ENCODE measurements at regions not wholly inside any gene's neighbourhood (a gene's known extent, or its start where the extent isn't known, plus 50 kb on each side); places are given as distances from the start of the nearest gene placed in this dataset.
"Not testable (repeated sequence)": the region's sequence is repeated elsewhere in the genome, so short reads cannot be mapped to it uniquely, and the experiment has no call there.

GRCh38 chr18:39208729-39209128, 1643.1 kb upstream of the CELF4 start:
- DNase-seq (ENCODE audit: low spot score): no peak

DNA sequence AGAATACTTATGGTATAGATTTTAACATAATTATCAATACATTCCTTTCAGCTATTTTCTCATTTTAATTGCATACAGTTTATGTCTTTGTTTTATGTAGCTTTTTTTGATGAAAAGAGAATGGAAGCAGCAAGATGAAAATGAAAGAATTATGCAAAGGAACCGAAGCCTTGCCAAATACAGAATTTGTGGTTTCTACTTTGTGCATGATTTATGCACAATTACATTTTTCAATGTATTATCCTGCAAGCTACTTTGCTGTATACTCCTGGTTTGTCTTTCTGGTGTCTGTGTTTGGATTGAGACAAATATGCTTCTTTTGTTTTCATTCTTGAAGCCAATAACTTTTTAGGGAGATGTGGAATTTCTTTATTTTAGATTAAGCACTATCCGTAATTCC, 1642.6 kb upstream of the CELF4 start:
- DNase-seq (ENCODE audit: low spot score): no peak

GRCh38 chr18:39206398-39207103, 1641.0 kb upstream of the CELF4 start:
- DNase-seq (ENCODE audit: low spot score): not testable (repeated sequence)

GRCh38 chr18:39205565-39206195, 1640.1 kb upstream of the CELF4 start:
- DNase-seq (ENCODE audit: low spot score): no peak

DNA sequence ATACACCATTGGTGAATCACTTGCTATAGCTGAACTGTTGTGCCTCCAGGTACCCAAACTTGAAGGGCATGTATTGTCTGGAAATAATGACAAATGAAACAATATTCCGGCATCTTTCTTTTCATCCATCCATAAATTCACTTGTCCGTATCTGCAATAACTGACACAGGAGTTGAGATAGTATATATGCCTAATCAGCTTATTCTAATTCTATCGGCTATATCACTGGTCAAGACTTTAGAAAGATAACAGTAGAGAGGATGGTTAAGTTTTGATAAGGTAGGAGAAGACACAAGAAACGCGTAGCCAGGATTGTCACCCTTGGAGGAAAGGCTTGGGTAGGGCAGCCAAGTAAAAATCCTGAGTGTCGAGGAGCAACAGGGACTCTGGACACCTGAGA, 1634.6 kb upstream of the CELF4 start:
- no peak for DNase-seq (ENCODE audit: low spot score)

DNA sequence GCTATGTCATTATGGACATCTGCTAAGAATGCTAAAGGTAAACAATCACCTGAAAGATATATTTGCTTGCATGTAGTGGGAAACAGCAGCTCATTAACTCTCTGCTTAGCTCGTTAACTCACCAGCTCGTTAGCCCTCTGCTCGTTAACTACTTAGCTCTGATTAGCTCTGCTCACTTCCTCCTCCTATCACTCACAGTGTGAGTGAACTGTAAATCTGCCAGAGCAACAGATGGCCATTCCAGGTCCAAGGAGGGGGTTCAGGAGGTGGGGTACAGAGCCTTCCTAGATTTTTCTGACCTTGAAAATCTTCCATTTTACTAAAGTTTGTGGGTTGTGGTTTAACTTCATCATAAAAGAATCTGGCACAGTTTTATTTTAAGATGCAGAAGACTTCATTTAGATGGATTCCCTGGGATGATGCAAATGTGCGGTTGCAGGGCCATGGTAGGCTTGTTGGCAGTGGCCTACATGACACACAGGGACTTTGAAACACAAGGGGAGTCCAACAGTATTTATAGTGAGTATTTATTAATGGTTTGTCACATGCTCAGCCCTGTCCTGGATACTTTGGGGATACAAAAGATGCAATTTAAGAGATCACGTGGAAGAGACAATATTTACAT, 1633.7 kb upstream of the CELF4 start:
- DNase-seq (ENCODE audit: low spot score): no peak

- no peak for DNase-seq (ENCODE audit: low spot score)
These were observed 1632.8 kb upstream of the CELF4 start for GRCh38 chr18:39198376-39198775.

DNA sequence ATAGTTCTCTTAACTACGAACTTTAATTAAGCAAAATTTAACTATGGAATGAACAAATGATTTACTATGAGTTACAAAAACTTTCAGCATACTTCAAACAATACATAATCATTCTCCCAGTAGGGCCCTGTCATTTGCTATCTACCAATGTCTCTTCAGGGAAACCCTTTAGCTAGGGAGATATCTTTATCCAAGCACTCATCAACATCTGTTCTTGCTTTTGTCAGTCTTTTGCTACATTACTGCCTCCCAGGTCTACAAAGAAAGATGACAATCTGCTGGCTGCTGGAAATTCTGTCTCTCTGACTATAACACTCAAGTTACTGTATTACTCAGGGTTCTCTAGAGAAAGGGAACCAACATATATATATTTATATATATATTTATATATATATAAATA, 1626.3 kb upstream of the CELF4 start:
- DNase-seq (ENCODE audit: low spot score): no peak

DNA sequence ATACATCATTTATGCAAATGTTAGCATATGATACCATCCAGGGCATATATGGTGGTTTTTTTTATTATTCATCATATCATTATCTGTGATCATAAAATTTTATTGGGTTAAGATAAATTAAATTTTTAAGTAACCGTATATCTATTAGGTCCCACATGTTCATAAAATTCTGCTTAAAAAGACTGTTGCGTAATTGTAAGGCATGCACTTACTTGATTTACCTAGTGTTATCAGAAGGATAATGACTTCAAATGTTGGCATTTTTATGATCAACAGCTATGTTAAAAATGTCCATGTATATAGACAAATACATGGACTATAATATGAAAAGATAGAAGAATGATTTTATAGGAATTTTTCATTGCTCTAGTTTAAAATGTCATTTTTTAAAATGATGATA, 1625.5 kb upstream of the CELF4 start:
- no peak for DNase-seq (ENCODE audit: low spot score)

GRCh38 chr18:39190508-39190907, 1624.9 kb upstream of the CELF4 start:
- DNase-seq (ENCODE audit: low spot score): no peak

GRCh38 chr18:39188278-39188677, 1622.7 kb upstream of the CELF4 start:
- no peak for DNase-seq (ENCODE audit: low spot score)

- no peak for DNase-seq (ENCODE audit: low spot score)
These were observed 1620.4 kb upstream of the CELF4 start for GRCh38 chr18:39186008-39186407.

DNA sequence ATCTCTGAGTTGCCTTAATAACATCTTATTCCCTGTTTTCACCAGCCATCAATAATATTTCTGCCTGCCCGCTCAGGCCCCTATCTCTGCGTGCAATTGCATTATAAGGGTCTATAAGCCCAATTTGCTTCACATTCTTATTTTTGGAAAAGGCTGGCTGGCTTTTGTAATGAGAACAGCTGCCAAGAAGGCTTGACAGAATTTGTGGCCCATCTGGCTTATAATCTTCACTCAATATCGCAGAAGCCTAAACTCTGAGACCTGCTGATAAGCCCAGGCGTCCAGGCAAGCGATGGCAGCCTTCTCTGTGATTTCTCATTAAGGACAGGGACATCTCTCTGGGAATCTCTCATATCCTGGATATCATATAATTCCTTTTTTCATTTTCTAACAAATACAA, 1618.6 kb upstream of the CELF4 start:
- DNase-seq (ENCODE audit: low spot score): no peak

GRCh38 chr18:39178166-39178565, 1612.6 kb upstream of the CELF4 start:
- no peak for DNase-seq (ENCODE audit: low spot score)

DNA sequence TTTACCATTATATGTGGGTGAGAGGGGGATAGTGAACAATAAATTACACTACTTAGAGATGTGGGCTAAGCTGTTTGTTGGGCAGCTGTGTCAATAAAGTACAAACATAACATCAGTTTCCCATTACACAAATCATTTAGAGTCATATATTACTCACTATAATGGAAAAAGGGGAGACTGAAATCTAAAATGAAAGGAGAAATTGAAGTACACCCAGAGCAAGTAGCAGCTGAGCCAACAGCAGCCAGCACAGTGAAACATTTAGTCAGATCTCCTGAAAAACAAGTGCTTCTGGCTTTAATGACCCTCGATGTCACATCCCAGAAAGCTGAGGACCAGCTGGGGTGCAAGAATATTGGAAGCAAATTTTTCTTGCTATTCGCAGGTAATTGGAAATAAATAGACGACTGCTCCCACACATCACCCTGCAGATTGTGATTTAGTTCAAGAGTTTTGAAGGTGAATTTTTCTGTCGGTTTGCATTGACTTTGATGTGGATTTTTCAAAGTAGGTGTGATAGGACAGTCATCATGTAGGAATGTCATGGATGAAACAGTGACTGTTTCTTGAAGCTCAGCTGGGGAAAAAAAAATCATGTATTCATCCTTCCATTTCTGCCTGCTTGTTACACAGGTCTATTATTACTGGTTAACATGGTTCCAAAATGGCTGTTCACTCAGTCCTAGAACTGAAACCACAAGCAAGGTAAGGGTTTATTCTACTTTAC, 1607.3 kb upstream of the CELF4 start:
- DNase-seq (ENCODE audit: low spot score): no peak

DNA sequence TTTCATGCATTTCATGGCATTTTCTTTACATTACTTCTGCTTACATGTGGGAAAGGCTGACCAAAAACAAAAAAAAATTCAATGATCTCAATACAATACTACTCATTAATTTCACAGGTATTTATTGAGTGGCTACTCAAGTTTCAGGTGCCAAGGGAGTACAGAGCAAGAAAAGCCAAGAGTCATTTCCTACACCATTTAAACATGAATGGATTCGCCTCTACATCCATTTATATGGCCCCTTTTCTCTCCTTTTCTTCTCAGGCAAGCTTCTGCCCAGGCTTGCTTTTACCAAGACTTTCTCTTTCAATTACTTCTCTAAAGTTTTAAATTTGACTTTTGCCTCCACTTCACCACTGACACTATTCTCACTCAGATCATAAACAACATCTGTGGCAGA, 1603.1 kb upstream of the CELF4 start:
- no peak for DNase-seq (ENCODE audit: low spot score)

DNA sequence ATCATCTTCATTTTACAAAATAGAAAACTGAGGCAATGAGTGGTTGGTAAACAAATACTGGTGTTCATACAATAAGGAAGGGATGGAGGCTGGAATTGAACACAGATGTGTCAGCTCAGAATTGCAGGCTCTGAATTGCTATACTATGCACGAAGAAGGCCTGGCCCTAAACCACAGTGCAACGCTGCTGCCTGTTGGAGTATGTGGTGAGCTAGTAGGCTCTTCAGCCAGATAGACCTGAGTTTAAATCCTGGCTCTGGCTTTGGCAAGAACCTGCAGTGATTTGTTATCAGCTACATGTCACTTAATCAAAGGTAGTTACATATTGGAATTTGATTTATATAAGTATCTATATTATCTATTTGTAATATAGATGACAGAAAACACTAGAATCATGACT, 1602.4 kb upstream of the CELF4 start:
- no peak for DNase-seq (ENCODE audit: low spot score)

DNA sequence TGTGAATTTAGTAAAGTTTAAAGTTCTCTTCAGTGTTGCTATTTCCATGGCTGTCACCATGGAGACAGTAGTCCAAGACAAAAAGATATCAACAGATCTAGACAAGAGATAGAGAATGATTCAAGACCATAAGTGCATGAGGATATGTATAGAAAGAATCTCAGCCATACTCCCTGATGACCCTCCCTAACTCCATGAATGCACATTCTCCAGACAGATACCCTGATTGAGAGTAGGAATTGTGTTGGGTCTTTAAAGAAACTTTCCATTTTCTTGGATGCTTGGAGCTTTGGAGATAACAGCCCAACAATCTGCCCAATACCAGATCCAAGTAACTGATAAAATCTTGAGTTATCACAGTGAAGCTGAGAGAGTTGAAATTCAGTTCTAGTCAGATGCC, 1601.2 kb upstream of the CELF4 start:
- no peak for DNase-seq (ENCODE audit: low spot score)

GRCh38 chr18:39162013-39162827, 1596.6 kb upstream of the CELF4 start:
- no peak for DNase-seq (ENCODE audit: low spot score)

GRCh38 chr18:39149211-39149806, 1583.7 kb upstream of the CELF4 start:
- DNase-seq (ENCODE audit: low spot score): no peak

GRCh38 chr18:39134255-39134654, 1568.7 kb upstream of the CELF4 start:
- DNase-seq (ENCODE audit: low spot score): no peak

- DNase-seq (ENCODE audit: low spot score): not testable (repeated sequence)
These were observed 1561.9 kb upstream of the CELF4 start for GRCh38 chr18:39127538-39127937.

All from CD4-positive, alpha-beta T cell treated with Interleukin-15 for 4 hours (primary cell).